HepG2 (cell line): ENCODE measurements at regions not wholly inside any gene's neighbourhood (a gene's known extent, or its start where the extent isn't known, plus 50 kb on each side); places are given as distances from the start of the nearest gene placed in this dataset.

Experiments used
- FOXK1 ChIP-seq: sonication (generic); formaldehyde crosslinking; IDR thresholded peaks from 2 replicates; pipeline ENCODE4 v1.4.0; 2020; ENCODE audit warnings: low read depth, missing genetic modification reagents, borderline replicate concordance
- KAT8 ChIP-seq: IDR thresholded peaks from 2 replicates; pipeline ENCODE4 v1.6.1; 2016; ENCODE audit warnings: missing genetic modification reagents, missing compliant biosample characterization
- MXI1 ChIP-seq: IDR thresholded peaks from 3 replicates; pipeline ENCODE4 v1.6.1; 2012; ENCODE audit warnings: low read depth, low read length, inconsistent platforms, borderline replicate concordance
- NAIF1 ChIP-seq: sonication (generic); formaldehyde crosslinking; IDR thresholded peaks from 2 replicates; pipeline ENCODE4 v1.5.0; 2020; ENCODE audit warnings: mild to moderate bottlenecking, missing genetic modification reagents, borderline replicate concordance
- NR2F1 ChIP-seq, 2 experiments: fragments of 450-650 bp in 1 of 2; formaldehyde crosslinking in 1 of 2; IDR thresholded peaks; 2 replicates each; pipeline versions ENCODE4 v1.5.0 to v1.6.1; 2016 to 2020; ENCODE audit warnings: mild to moderate bottlenecking in 1 of 2, missing compliant biosample characterization in 1 of 2, missing genetic modification reagents in 1 of 2, moderate library complexity in 1 of 2
- POGZ ChIP-seq: sonication (generic); formaldehyde crosslinking; IDR thresholded peaks from 2 replicates; pipeline ENCODE4 v1.4.0; 2020; ENCODE audit warnings: mild to moderate bottlenecking, missing genetic modification reagents
- RAD21 ChIP-seq: fragments of 450-650 bp; formaldehyde crosslinking; IDR thresholded peaks from 2 replicates; pipeline ENCODE4 v1.5.0; 2020; ENCODE audit warnings: mild to moderate bottlenecking
- SNAPC2 ChIP-seq: sonication (generic); formaldehyde crosslinking; IDR thresholded peaks from 2 replicates; pipeline ENCODE4 v1.8.1; 2022; ENCODE audit warnings: mild to moderate bottlenecking, missing genetic modification reagents
- SOX5 ChIP-seq: IDR thresholded peaks from 2 replicates; pipeline ENCODE4 v1.6.1; 2016; ENCODE audit warnings: borderline replicate concordance
- SP1 ChIP-seq, 2 experiments: fragments of 450-650 bp in 1 of 2; sonication (generic) in 1 of 2; formaldehyde crosslinking in 1 of 2; IDR thresholded peaks; 2 replicates each; pipeline versions ENCODE4 v1.4.0 to v1.6.1; 2016 to 2020; ENCODE audit warnings: missing genetic modification reagents in 1 of 2
- THAP11 ChIP-seq: IDR thresholded peaks from 2 replicates; pipeline ENCODE4 v1.6.1; 2016; ENCODE audit warnings: missing biosample characterization, missing genetic modification reagents
- ZNF292 ChIP-seq: sonication (generic); formaldehyde crosslinking; IDR thresholded peaks from 2 replicates; pipeline ENCODE4 v1.8.1; 2022; ENCODE audit warnings: mild to moderate bottlenecking, low read depth, missing genetic modification reagents, borderline replicate concordance
- TF ChIP-seq, protein P1 (sequence below): IDR thresholded peaks from 2 replicates; pipeline ENCODE4 v1.4.0; 2020; ENCODE audit warnings: mild to moderate bottlenecking, missing genetic modification reagents
- TF ChIP-seq, protein P2 (sequence below): IDR thresholded peaks from 2 replicates; pipeline ENCODE4 v1.6.1; 2018; ENCODE audit warnings: missing genetic modification reagents, mild to moderate bottlenecking, missing compliant biosample characterization
- TF ChIP-seq, protein P3 (sequence below): sonication (generic); formaldehyde crosslinking; IDR thresholded peaks from 2 replicates; pipeline ENCODE4 v1.8.0; 2022; ENCODE audit warnings: mild to moderate bottlenecking, missing genetic modification reagents; ENCODE audit not compliant: insufficient replicate concordance
- TF ChIP-seq, protein P4 (sequence below): sonication (generic); formaldehyde crosslinking; IDR thresholded peaks from 2 replicates; pipeline ENCODE4 v1.4.0; 2020; ENCODE audit warnings: mild to moderate bottlenecking, missing genetic modification reagents
- TF ChIP-seq, protein P5 (sequence below): sonication (generic); formaldehyde crosslinking; IDR thresholded peaks from 2 replicates; pipeline ENCODE4 v1.5.1; 2020; ENCODE audit warnings: mild to moderate bottlenecking, missing genetic modification reagents, moderate library complexity

DNA sequence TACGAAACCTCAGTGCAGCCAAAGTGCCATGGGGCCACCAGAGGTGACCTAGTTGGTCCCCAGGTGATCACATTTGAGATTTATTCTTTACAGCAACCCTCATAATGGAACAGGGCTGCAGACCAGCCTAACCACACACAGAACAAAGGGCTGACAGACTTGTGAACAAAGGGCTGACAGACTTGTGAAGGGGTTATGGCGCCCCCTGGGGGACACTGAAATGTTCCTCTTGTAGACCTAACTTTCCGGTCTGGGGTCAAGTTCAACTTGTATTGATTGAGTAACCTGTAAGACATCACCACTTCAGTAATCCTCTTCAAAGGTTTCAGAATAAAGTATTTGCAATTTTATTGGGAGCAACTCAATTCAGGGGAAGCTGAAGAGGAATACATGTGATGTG, 175.9 kb upstream of the RPS6KA3 start (continued):
- TF ChIP-seq, protein P1, sequence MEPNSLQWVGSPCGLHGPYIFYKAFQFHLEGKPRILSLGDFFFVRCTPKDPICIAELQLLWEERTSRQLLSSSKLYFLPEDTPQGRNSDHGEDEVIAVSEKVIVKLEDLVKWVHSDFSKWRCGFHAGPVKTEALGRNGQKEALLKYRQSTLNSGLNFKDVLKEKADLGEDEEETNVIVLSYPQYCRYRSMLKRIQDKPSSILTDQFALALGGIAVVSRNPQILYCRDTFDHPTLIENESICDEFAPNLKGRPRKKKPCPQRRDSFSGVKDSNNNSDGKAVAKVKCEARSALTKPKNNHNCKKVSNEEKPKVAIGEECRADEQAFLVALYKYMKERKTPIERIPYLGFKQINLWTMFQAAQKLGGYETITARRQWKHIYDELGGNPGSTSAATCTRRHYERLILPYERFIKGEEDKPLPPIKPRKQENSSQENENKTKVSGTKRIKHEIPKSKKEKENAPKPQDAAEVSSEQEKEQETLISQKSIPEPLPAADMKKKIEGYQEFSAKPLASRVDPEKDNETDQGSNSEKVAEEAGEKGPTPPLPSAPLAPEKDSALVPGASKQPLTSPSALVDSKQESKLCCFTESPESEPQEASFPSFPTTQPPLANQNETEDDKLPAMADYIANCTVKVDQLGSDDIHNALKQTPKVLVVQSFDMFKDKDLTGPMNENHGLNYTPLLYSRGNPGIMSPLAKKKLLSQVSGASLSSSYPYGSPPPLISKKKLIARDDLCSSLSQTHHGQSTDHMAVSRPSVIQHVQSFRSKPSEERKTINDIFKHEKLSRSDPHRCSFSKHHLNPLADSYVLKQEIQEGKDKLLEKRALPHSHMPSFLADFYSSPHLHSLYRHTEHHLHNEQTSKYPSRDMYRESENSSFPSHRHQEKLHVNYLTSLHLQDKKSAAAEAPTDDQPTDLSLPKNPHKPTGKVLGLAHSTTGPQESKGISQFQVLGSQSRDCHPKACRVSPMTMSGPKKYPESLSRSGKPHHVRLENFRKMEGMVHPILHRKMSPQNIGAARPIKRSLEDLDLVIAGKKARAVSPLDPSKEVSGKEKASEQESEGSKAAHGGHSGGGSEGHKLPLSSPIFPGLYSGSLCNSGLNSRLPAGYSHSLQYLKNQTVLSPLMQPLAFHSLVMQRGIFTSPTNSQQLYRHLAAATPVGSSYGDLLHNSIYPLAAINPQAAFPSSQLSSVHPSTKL (CRISPR knock-in tag), result peak; percentile 76
- peak; percentile 54; the same call in 1 of the 2 replicates for TF ChIP-seq KAT8
- no peak for TF ChIP-seq ZNF292 (CRISPR knock-in tag)
- TF ChIP-seq NR2F1 (CRISPR knock-in tag; IDR thresholded peaks at IDR 0.05), result peak in 1 of 2 experiments; percentile 77; a peak in 2 of 4 replicates
- TF ChIP-seq SNAPC2 (CRISPR knock-in tag), result no peak
- TF ChIP-seq FOXK1 (CRISPR knock-in tag), result no peak
- TF ChIP-seq, protein P2, sequence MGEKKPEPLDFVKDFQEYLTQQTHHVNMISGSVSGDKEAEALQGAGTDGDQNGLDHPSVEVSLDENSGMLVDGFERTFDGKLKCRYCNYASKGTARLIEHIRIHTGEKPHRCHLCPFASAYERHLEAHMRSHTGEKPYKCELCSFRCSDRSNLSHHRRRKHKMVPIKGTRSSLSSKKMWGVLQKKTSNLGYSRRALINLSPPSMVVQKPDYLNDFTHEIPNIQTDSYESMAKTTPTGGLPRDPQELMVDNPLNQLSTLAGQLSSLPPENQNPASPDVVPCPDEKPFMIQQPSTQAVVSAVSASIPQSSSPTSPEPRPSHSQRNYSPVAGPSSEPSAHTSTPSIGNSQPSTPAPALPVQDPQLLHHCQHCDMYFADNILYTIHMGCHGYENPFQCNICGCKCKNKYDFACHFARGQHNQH (CRISPR knock-in tag), result 0 out of 2 replicates have a peak, but pooled peaks have one; percentile 32
- 0 out of 2 replicates have a peak, but pooled peaks have one; percentile 33 for TF ChIP-seq NAIF1 (CRISPR knock-in tag)
- no peak for TF ChIP-seq MXI1
- no peak for TF ChIP-seq SP1 (IDR thresholded peaks at IDR 0.05)
- TF ChIP-seq SP1 (CRISPR knock-in tag; IDR thresholded peaks at IDR 0.05), result no peak
- 0 out of 2 replicates have a peak, but pooled peaks have one; percentile 24 for TF ChIP-seq THAP11
- TF ChIP-seq POGZ (CRISPR knock-in tag), result peak; percentile 71
- TF ChIP-seq, protein P3, sequence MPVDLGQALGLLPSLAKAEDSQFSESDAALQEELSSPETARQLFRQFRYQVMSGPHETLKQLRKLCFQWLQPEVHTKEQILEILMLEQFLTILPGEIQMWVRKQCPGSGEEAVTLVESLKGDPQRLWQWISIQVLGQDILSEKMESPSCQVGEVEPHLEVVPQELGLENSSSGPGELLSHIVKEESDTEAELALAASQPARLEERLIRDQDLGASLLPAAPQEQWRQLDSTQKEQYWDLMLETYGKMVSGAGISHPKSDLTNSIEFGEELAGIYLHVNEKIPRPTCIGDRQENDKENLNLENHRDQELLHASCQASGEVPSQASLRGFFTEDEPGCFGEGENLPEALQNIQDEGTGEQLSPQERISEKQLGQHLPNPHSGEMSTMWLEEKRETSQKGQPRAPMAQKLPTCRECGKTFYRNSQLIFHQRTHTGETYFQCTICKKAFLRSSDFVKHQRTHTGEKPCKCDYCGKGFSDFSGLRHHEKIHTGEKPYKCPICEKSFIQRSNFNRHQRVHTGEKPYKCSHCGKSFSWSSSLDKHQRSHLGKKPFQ (CRISPR knock-in tag), result no peak
- TF ChIP-seq SOX5, result peak; percentile 65; the same call in 1 of the 2 replicates
- peak; percentile 83 for TF ChIP-seq RAD21 (CRISPR knock-in tag)
- TF ChIP-seq, protein P4, sequence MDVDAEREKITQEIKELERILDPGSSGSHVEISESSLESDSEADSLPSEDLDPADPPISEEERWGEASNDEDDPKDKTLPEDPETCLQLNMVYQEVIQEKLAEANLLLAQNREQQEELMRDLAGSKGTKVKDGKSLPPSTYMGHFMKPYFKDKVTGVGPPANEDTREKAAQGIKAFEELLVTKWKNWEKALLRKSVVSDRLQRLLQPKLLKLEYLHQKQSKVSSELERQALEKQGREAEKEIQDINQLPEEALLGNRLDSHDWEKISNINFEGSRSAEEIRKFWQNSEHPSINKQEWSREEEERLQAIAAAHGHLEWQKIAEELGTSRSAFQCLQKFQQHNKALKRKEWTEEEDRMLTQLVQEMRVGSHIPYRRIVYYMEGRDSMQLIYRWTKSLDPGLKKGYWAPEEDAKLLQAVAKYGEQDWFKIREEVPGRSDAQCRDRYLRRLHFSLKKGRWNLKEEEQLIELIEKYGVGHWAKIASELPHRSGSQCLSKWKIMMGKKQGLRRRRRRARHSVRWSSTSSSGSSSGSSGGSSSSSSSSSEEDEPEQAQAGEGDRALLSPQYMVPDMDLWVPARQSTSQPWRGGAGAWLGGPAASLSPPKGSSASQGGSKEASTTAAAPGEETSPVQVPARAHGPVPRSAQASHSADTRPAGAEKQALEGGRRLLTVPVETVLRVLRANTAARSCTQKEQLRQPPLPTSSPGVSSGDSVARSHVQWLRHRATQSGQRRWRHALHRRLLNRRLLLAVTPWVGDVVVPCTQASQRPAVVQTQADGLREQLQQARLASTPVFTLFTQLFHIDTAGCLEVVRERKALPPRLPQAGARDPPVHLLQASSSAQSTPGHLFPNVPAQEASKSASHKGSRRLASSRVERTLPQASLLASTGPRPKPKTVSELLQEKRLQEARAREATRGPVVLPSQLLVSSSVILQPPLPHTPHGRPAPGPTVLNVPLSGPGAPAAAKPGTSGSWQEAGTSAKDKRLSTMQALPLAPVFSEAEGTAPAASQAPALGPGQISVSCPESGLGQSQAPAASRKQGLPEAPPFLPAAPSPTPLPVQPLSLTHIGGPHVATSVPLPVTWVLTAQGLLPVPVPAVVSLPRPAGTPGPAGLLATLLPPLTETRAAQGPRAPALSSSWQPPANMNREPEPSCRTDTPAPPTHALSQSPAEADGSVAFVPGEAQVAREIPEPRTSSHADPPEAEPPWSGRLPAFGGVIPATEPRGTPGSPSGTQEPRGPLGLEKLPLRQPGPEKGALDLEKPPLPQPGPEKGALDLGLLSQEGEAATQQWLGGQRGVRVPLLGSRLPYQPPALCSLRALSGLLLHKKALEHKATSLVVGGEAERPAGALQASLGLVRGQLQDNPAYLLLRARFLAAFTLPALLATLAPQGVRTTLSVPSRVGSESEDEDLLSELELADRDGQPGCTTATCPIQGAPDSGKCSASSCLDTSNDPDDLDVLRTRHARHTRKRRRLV (CRISPR knock-in tag), result no peak
- TF ChIP-seq, protein P5, sequence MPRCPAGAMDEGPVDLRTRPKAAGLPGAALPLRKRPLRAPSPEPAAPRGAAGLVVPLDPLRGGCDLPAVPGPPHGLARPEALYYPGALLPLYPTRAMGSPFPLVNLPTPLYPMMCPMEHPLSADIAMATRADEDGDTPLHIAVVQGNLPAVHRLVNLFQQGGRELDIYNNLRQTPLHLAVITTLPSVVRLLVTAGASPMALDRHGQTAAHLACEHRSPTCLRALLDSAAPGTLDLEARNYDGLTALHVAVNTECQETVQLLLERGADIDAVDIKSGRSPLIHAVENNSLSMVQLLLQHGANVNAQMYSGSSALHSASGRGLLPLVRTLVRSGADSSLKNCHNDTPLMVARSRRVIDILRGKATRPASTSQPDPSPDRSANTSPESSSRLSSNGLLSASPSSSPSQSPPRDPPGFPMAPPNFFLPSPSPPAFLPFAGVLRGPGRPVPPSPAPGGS, result no peak
